CD4-positive, alpha-beta memory T cell (primary cell): ENCODE measurements at regions not wholly inside any gene's neighbourhood (a gene's known extent, or its start where the extent isn't known, plus 50 kb on each side); places are given as distances from the start of the nearest gene placed in this dataset.

Source experiments
- CTCF ChIA-PET: fragments of 350-600 bp; sonication (Branson Sonifier 250); formaldehyde crosslinking; loops from one replicate; lab custom pipeline; 2021; ENCODE audit warnings: inconsistent platforms; ENCODE audit not compliant: partially characterized antibody; lab: Charles Lee
- POLR2A ChIA-PET: fragments of 350-600 bp; sonication (Branson Sonifier 250); formaldehyde crosslinking; loops from one replicate; lab custom pipeline; 2021; ENCODE audit not compliant: partially characterized antibody; lab: Charles Lee
- DNase-seq, 5 donors: peaks; one replicate each; pipeline versions ENCODE4 v3.0.0 to v3.0.0-alpha.2; 2020 to 2022; ENCODE audit warnings: mixed read lengths in 1 of 5
- H3K27ac ChIP-seq: one replicate; pipeline ENCODE4 v1.7.0; 2013; ENCODE audit warnings: low read depth, low read length
- H3K27me3 ChIP-seq: 2 replicates; pipeline ENCODE4 v1.7.0; 2013; ENCODE audit warnings: mild to moderate bottlenecking, low read length, moderate library complexity; ENCODE audit not compliant: insufficient read depth
- H3K36me3 ChIP-seq: 2 replicates; pipeline ENCODE4 v1.7.0; 2013; ENCODE audit warnings: mild to moderate bottlenecking, low read length, moderate library complexity; ENCODE audit not compliant: insufficient read depth
- H3K4me1 ChIP-seq: 2 replicates; pipeline ENCODE4 v1.7.0; 2013; ENCODE audit warnings: mild to moderate bottlenecking, low read length, moderate library complexity; ENCODE audit not compliant: insufficient read depth
- H3K4me3 ChIP-seq, 2 donors: one replicate each; pipeline ENCODE4 v1.7.0; 2013; ENCODE audit warnings: low read length in 2 of 2, mild to moderate bottlenecking in 1 of 2
- H3K9me3 ChIP-seq, 2 donors: one replicate each; pipeline ENCODE4 v1.7.0; 2013; ENCODE audit warnings: low read length in 2 of 2, control low read depth in 1 of 2; ENCODE audit not compliant: control insufficient read depth in 1 of 2
- H3K27ac Mint-ChIP-seq, 7 donors: one replicate each; pipeline ENCODE4 v1.8.0; 2020 to 2021; ENCODE audit warnings: mixed read lengths in 7 of 7, mild to moderate bottlenecking in 6 of 7, inconsistent platforms in 3 of 7, moderate library complexity in 3 of 7
- H3K27me3 Mint-ChIP-seq, 2 donors: one replicate each; pipeline ENCODE4 v1.8.0; 2020 to 2021; ENCODE audit warnings: mixed read lengths in 2 of 2
- H3K36me3 Mint-ChIP-seq, 2 donors: one replicate each; pipeline ENCODE4 v1.8.0; 2020 to 2021; ENCODE audit warnings: mixed read lengths in 2 of 2, inconsistent platforms in 1 of 2, mild to moderate bottlenecking in 1 of 2
- H3K4me1 Mint-ChIP-seq, 4 donors: one replicate each; pipeline ENCODE4 v1.8.0; 2020 to 2021; ENCODE audit warnings: mixed read lengths in 4 of 4, mild to moderate bottlenecking in 1 of 4
- H3K4me3 Mint-ChIP-seq, 8 donors: one replicate each; pipeline ENCODE4 v1.8.0; 2020 to 2021; ENCODE audit warnings: mixed read lengths in 8 of 8, mild to moderate bottlenecking in 7 of 8, moderate library complexity in 6 of 8, inconsistent platforms in 3 of 8
- H3K9me3 Mint-ChIP-seq, 8 donors: one replicate each; pipeline ENCODE4 v1.8.0; 2020 to 2021; ENCODE audit warnings: mixed read lengths in 8 of 8, mild to moderate bottlenecking in 5 of 8, inconsistent platforms in 3 of 8, moderate library complexity in 1 of 8
- intact Hi-C: fragments of 100-400 bp; cut with micrococcal nuclease; formaldehyde crosslinking; loops from one replicate; pipeline ENCODE4 v1.15.1; 2023

- POLR2A ChIA-PET = no interaction called here
- Histone ChIP-seq H3K4me1 (no peaks in the 10 kb centered on the region), H3K27me3 (no peaks in the 10 kb centered on the region), H3K27ac (no peak overlapping the region), H3K9me3 (no peaks in the 10 kb centered on the region), H3K4me3 (no peak overlapping the region), H3K36me3 (no peaks in the 10 kb centered on the region)
- no peaks in the 10 kb centered on the region for H3K36me3 Mint-ChIP-seq
- H3K4me3 Mint-ChIP-seq = no peak overlapping the region
- CTCF ChIA-PET = no interaction called here
- H3K27ac Mint-ChIP-seq = no peak overlapping the region
- intact Hi-C loops = no loop called here
- no peaks in the 10 kb centered on the region for H3K27me3 Mint-ChIP-seq
- no peak for DNase-seq
- H3K9me3 Mint-ChIP-seq = peaks cover 2 to 32% (median 8%) of the 10 kb centered on the region in 8 donors
- no peaks in the 10 kb centered on the region for H3K4me1 Mint-ChIP-seq
Observed at GRCh38 chr6:19408331-19408730, 428.8 kb upstream of the ID4 start.

- H3K9me3 ChIP-seq = no peaks in the 10 kb centered on the region
- no peaks in the 10 kb centered on the region for H3K36me3 ChIP-seq
- H3K27me3 Mint-ChIP-seq = no peaks in the 10 kb centered on the region
- DNase-seq = no peak
- H3K4me1 ChIP-seq = no peaks in the 10 kb centered on the region
- H3K4me3 Mint-ChIP-seq = no peak overlapping the region
- H3K9me3 Mint-ChIP-seq = peaks cover under 1 to 19% (median 3%) of the 10 kb centered on the region in 8 donors
- CTCF ChIA-PET = no interaction called here
- H3K27me3 ChIP-seq = no peaks in the 10 kb centered on the region
- H3K4me3 ChIP-seq = no peak overlapping the region
- POLR2A ChIA-PET = no interaction called here
- no peaks in the 10 kb centered on the region for H3K36me3 Mint-ChIP-seq
- intact Hi-C loops = no loop called here
- H3K4me1 Mint-ChIP-seq = no peaks in the 10 kb centered on the region
- H3K27ac ChIP-seq = no peak overlapping the region
- no peak overlapping the region for H3K27ac Mint-ChIP-seq
Observed at GRCh38 chr6:19410481-19410880, 426.7 kb upstream of the ID4 start.

GRCh38 chr6:19413323-19413722 is 423.8 kb upstream of the ID4 start:
- POLR2A ChIA-PET = no interaction called here
- peaks cover 0 to 13% (median 2%) of the 10 kb centered on the region in 8 donors for H3K9me3 Mint-ChIP-seq

GRCh38 chr6:19415605-19416326 is 421.4 kb upstream of the ID4 start:
- H3K4me1 ChIP-seq = no peaks in the 10 kb centered on the region
- H3K9me3 ChIP-seq = no peaks in the 10 kb centered on the region
- H3K4me3 ChIP-seq = no peak overlapping the region
- no peaks in the 10 kb centered on the region for H3K36me3 ChIP-seq
- intact Hi-C loops = no loop called here
- Mint-ChIP-seq H3K27ac (no peak overlapping the region), H3K4me1 (no peaks in the 10 kb centered on the region), H3K9me3 (peaks cover 0 to 6% (median 2%) of the 10 kb centered on the region in 8 donors), H3K4me3 (no peak overlapping the region), H3K36me3 (no peaks in the 10 kb centered on the region), H3K27me3 (no peaks in the 10 kb centered on the region)
- no peak overlapping the region for H3K27ac ChIP-seq
- CTCF ChIA-PET = no interaction called here
- POLR2A ChIA-PET = no interaction called here
- no peaks in the 10 kb centered on the region for H3K27me3 ChIP-seq
- no peak for DNase-seq

More at GRCh38 chr6:19413323-19413722, 423.8 kb upstream of the ID4 start:
- DNase-seq = no peak
- CTCF ChIA-PET = no interaction called here
- no peak overlapping the region for H3K27ac ChIP-seq
- H3K27ac Mint-ChIP-seq = no peak overlapping the region
- no peak overlapping the region for H3K4me3 ChIP-seq
- H3K27me3 Mint-ChIP-seq = no peaks in the 10 kb centered on the region
- H3K4me1 Mint-ChIP-seq = no peaks in the 10 kb centered on the region
- no peaks in the 10 kb centered on the region for H3K36me3 Mint-ChIP-seq
- intact Hi-C loops = no loop called here
- H3K4me3 Mint-ChIP-seq = no peak overlapping the region
- H3K27me3 ChIP-seq = no peaks in the 10 kb centered on the region
- no peaks in the 10 kb centered on the region for H3K4me1 ChIP-seq
- H3K9me3 ChIP-seq = no peaks in the 10 kb centered on the region
- no peaks in the 10 kb centered on the region for H3K36me3 ChIP-seq

- Mint-ChIP-seq H3K9me3 (peaks cover 3 to 8% (median 5%) of the 10 kb centered on the region in 8 donors), H3K4me3 (no peak overlapping the region), H3K4me1 (no peaks in the 10 kb centered on the region), H3K27me3 (no peaks in the 10 kb centered on the region), H3K27ac (no peak overlapping the region), H3K36me3 (no peaks in the 10 kb centered on the region)
- H3K4me3 ChIP-seq = no peak overlapping the region
- H3K36me3 ChIP-seq = no peaks in the 10 kb centered on the region
- no peak overlapping the region for H3K27ac ChIP-seq
- intact Hi-C loops = no loop called here
- ChIA-PET POLR2A (no interaction called here), CTCF (no interaction called here)
- no peaks in the 10 kb centered on the region for H3K9me3 ChIP-seq
- DNase-seq = no peak
- no peaks in the 10 kb centered on the region for H3K4me1 ChIP-seq
- no peaks in the 10 kb centered on the region for H3K27me3 ChIP-seq
Observed at GRCh38 chr6:19416811-19417210, 420.4 kb upstream of the ID4 start.

- no peaks in the 10 kb centered on the region for H3K36me3 ChIP-seq
- DNase-seq = no peak
- no peaks in the 10 kb centered on the region for H3K9me3 ChIP-seq
- no peaks in the 10 kb centered on the region for H3K36me3 Mint-ChIP-seq
- H3K4me3 Mint-ChIP-seq = no peak overlapping the region
- no peaks in the 10 kb centered on the region for H3K27me3 Mint-ChIP-seq
- H3K9me3 Mint-ChIP-seq = peaks cover 3 to 9% (median 6%) of the 10 kb centered on the region in 8 donors
- ChIA-PET POLR2A (no interaction called here), CTCF (no interaction called here)
- no peaks in the 10 kb centered on the region for H3K4me1 ChIP-seq
- H3K27ac ChIP-seq = no peak overlapping the region
- H3K4me1 Mint-ChIP-seq = no peaks in the 10 kb centered on the region
- intact Hi-C loops = no loop called here
- H3K27ac Mint-ChIP-seq = no peak overlapping the region
- no peak overlapping the region for H3K4me3 ChIP-seq
- no peaks in the 10 kb centered on the region for H3K27me3 ChIP-seq
Observed at GRCh38 chr6:19417713-19418112, 419.5 kb upstream of the ID4 start.

- Histone ChIP-seq H3K36me3 (no peaks in the 10 kb centered on the region), H3K27ac (no peak overlapping the region), H3K27me3 (no peaks in the 10 kb centered on the region), H3K4me3 (no peak overlapping the region), H3K9me3 (no peaks in the 10 kb centered on the region), H3K4me1 (no peaks in the 10 kb centered on the region)
- Mint-ChIP-seq H3K4me1 (no peaks in the 10 kb centered on the region), H3K9me3 (peaks cover under 1 to 16% (median 5%) of the 10 kb centered on the region in 8 donors), H3K36me3 (no peaks in the 10 kb centered on the region), H3K4me3 (no peak overlapping the region), H3K27me3 (no peaks in the 10 kb centered on the region), H3K27ac (no peak overlapping the region)
- POLR2A ChIA-PET = no interaction called here
- CTCF ChIA-PET = no interaction called here
- no peak for DNase-seq
- intact Hi-C loops = no loop called here
Observed at GRCh38 chr6:19424853-19425252, 412.3 kb upstream of the ID4 start.
